Testis (tissue), 2 donors: ENCODE measurements at regions not wholly inside any gene's neighbourhood (a gene's known extent, or its start where the extent isn't known, plus 50 kb on each side); places are given as distances from the start of the nearest gene placed in this dataset.

Experiments used
- POLR2A ChIP-seq: fragments of 450-650 bp; IDR thresholded peaks from one replicate; pipeline ENCODE4 v1.6.1; 2017; ENCODE audit warnings: antibody characterized with exemption, mild to moderate bottlenecking, moderate library complexity
- TF ChIP-seq, protein P1 (sequence below), 3 experiments: fragments of 450-650 bp in 2 of 3; fragments of 200-600 bp in 1 of 3; sonication (generic) in 1 of 3; IDR thresholded peaks; one replicate each; pipeline ENCODE4 v1.5.1; 2016 to 2019; ENCODE audit warnings: antibody characterized with exemption in 3 of 3, mild to moderate bottlenecking in 2 of 3, moderate library complexity in 1 of 3

DNA sequence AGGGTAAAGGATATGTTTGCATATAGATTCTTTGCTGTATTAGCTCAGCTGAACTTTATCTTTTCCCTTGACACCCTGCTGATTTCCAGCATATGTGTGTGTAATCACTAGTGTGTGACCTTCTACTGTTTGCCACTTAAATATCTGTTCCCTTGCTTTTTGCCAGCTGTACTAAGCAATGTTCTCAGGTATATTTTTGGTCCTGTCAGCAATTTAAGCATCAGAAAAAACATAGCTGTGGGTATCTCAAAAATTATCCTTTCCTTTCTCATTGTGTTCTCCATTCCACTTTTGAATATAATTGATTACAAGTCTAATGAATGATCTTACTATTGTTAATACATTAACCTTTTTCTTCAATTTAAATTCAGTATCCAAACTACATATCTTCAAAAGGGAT, 59.2 kb upstream of the CDH10 start:
- TF ChIP-seq, protein P1, sequence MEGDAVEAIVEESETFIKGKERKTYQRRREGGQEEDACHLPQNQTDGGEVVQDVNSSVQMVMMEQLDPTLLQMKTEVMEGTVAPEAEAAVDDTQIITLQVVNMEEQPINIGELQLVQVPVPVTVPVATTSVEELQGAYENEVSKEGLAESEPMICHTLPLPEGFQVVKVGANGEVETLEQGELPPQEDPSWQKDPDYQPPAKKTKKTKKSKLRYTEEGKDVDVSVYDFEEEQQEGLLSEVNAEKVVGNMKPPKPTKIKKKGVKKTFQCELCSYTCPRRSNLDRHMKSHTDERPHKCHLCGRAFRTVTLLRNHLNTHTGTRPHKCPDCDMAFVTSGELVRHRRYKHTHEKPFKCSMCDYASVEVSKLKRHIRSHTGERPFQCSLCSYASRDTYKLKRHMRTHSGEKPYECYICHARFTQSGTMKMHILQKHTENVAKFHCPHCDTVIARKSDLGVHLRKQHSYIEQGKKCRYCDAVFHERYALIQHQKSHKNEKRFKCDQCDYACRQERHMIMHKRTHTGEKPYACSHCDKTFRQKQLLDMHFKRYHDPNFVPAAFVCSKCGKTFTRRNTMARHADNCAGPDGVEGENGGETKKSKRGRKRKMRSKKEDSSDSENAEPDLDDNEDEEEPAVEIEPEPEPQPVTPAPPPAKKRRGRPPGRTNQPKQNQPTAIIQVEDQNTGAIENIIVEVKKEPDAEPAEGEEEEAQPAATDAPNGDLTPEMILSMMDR (IDR thresholded peaks at IDR 0.05) = no peak
- TF ChIP-seq POLR2A = no peak
